Body of pancreas (tissue), 4 donors: ENCODE measurements at regions not wholly inside any gene's neighbourhood (a gene's known extent, or its start where the extent isn't known, plus 50 kb on each side); places are given as distances from the start of the nearest gene placed in this dataset.

Source experiments
- CTCF ChIP-seq, 7 experiments: fragments of 450-650 bp in 4 of 7; fragments of 200-600 bp in 3 of 7; sonication (generic) in 3 of 7; IDR thresholded peaks; one replicate each; pipeline ENCODE4 v1.5.1; 2016 to 2019; ENCODE audit warnings: antibody characterized with exemption in 7 of 7
- POLR2A ChIP-seq, 3 donors: fragments of 450-650 bp; IDR thresholded peaks; one replicate each; pipeline ENCODE4 v1.6.1; 2016; ENCODE audit warnings: antibody characterized with exemption in 3 of 3, mild to moderate bottlenecking in 2 of 3

GRCh38 chr7:421136-421991 lies 98.3 kb downstream of the PDGFA start:
- TF ChIP-seq POLR2A (IDR thresholded peaks at IDR 0.05) (no peak), CTCF (IDR thresholded peaks at IDR 0.05) (no peak)
